Iris pigment epithelial cell (primary cell): ENCODE measurements at regions not wholly inside any gene's neighbourhood (a gene's known extent, or its start where the extent isn't known, plus 50 kb on each side); places are given as distances from the start of the nearest gene placed in this dataset.

Source experiments
- DNase-seq: peaks from one replicate; pipeline ENCODE4 v3.0.0-alpha.2; 2011; ENCODE audit warnings: low read depth

- DNase-seq, result no peak
These were observed 484.8 kb upstream of the GRIA1 start for GRCh38 chr5:153005711-153006110.

DNA sequence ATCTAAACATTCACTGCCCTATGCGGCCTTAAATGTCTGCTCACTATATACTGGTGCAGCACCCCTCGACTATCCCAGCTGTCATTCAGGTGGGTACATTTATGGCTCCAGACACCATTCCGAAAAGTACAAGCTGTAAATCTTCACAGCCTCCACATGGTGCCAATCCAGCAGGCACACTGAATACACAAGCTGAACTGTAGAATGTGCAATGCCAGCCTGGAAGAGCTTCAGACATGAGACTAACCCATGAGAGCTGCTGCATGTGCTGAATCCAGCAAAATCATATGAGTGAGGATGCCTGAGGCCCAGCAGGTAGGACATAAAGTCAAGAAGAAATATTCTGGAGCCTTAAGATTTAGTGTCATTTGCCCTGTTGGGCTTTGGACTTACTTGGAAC is 483.8 kb upstream of the GRIA1 start:
- DNase-seq, result no peak

DNA sequence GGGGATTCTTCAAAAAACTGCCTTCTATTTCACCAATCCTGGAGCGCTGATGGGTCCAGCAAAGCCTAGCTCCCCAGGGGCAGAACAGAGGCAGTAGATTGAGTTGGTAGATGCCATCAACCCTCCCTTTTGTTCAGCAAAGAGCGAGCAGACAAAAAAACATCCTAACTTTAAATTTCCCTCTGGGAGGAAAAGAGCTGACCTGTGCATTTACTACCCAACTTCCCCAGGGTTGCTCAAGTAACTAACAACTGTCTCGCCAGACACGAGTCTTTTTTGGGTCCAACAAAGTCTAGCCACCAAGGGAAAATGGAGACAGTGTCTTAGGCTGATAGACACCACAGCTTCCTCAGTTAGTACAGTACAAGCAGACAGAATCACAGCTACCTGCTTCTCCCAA is 476.3 kb upstream of the GRIA1 start:
- no peak for DNase-seq

GRCh38 chr5:153018121-153018520 is 472.3 kb upstream of the GRIA1 start:
- no peak for DNase-seq

- no peak for DNase-seq
These were observed 459.4 kb upstream of the GRIA1 start for GRCh38 chr5:153030755-153031725.

DNA sequence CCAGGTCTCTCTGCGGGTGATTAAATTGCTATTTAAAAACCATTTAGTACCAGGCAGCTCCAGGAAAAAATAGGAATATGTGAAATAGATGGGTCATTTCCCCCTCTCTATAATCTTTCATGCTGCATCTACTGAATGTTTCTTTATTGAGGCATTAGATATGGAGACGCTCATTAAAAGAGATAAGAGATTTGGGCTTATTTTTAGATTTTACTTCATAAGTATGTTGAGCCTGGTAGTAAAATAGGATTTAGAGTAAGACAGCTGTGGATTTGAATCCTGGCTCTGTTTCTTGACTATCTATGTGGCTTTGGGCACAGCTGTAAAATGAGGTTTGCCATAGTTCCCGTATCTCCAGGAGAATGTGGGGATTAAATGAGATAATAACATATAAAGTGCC is 451.0 kb upstream of the GRIA1 start:
- no peak for DNase-seq

DNA sequence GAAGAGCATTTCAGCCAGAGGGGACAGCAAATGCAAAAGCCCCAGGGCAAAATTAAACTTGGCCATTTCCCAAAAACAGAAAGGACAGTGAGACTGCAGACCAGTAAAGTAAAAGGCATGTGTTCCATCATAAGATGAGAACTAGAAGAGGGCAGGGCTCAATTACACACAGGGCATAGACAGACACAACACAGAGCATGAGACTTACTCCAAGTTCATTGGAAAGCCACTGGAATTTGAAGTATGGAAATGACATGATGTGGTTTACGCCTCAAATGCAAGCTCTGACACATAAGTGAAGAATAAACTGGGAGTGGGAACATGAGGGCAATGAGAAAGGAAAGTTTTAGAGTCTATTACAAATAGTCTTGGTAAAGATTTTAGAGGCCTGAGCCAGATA is 446.6 kb upstream of the GRIA1 start:
- peak; percentile 3 for DNase-seq

- no peak for DNase-seq
These were observed 439.8 kb upstream of the GRIA1 start for GRCh38 chr5:153050496-153051179.

DNA sequence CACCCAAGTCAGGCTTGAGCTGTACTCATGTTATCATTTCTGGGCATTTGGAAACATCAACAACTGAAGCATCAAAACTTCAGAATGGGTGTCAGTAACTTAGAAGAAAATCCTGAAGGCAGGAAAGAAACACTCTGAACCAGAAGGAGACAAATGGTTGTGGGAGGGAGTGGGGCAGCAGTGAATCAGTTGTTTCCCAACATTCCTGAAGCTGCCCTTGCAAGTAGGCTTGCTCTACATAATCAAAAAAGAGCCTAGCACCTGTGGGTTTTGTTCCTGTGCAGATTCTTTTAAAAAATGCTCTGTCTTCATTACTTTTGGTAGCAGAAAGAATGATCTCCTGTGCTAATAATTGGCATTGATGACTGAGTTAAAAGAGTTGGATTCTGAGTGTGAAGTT is 424.2 kb upstream of the GRIA1 start:
- DNase-seq, result no peak

- DNase-seq, result no peak
These were observed 422.6 kb upstream of the GRIA1 start for GRCh38 chr5:153067869-153068268.

GRCh38 chr5:153079396-153079795 is 411.1 kb upstream of the GRIA1 start:
- no peak for DNase-seq

GRCh38 chr5:153080940-153081339 is 409.5 kb upstream of the GRIA1 start:
- DNase-seq, result no peak

- DNase-seq, result no peak
These were observed 409.1 kb upstream of the GRIA1 start for GRCh38 chr5:153081385-153081784.

GRCh38 chr5:153084511-153084910 is 406.0 kb upstream of the GRIA1 start:
- DNase-seq, result no peak

GRCh38 chr5:153086486-153086885 is 404.0 kb upstream of the GRIA1 start:
- no peak for DNase-seq

- DNase-seq, result no peak
These were observed 401.9 kb upstream of the GRIA1 start for GRCh38 chr5:153088538-153088937.

DNA sequence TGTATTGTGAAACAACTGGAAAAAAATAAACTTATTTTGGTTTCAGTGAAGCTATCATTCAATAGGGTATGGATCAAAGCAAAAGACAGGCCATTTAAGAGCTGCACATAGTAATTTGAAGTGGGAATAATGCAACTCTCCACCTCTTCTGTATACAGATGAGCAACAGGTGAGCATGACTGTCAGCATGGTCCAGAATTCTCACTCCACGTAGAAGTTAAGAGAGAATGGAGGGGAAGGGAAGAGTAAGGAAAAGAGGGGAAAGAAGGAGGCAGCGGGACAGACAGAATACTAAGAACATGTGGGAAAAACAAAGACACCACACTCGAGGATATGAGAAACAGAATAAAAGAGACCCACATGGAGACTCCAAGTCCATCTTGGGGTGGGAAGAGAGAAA is 396.1 kb upstream of the GRIA1 start:
- no peak for DNase-seq

DNA sequence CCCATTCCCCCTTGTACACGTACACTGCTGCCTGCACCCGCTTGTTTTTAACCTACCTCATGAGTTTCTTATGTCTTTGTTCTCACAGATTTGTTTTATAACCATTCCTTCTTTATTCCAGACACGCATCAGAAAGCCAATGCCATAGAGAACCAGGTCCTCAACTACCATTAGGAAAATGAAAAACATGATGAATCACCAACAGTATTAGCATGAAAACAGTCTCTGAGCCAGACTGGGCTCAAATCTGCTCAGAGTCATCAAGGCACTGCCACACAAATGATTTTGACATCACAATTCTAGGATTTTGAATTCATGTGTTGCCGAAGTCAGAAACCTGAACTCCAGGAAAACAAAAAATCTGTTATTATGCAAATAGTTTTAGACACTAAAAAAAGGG is 394.1 kb upstream of the GRIA1 start:
- DNase-seq, result no peak

DNA sequence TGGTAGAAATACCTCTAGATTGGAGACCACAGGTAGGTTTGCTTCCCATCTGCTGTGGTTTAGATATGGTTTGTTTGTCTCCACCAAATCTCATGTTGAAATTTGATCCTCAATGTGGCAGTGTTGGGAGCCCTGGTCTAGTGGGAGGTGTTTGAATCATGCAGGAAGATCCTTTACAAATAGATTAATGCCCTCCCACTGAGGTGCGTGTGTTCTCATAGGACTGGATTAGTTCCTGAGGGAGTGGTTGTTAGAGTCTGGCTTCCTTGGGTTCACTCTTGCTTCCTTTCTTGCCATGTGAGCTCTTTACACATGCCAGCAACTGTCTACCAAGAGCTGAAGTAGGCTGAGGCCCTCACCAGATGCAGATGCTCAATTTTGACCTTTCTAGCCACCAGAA is 391.1 kb upstream of the GRIA1 start:
- no peak for DNase-seq

GRCh38 chr5:153101235-153102180 is 389.0 kb upstream of the GRIA1 start:
- DNase-seq, result no peak

DNA sequence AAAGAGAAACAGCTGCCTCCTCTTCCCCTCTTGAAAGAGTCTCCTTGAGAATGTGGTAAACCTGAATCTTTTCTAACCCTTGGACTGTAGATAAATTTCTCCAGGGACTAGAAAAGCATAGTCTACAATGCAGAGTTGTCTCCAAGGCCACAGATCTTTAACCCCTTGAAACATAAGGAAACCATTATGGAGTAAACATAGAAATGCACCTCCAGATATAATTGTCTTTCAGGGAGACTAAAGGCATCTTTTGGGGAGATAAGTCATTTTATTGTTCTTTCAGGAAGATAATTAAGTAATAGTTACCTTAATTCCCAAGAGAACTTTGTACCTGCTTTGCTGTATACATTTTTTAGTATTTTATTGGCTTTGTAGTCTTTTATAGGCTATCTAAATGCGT is 373.6 kb upstream of the GRIA1 start:
- no peak for DNase-seq

DNA sequence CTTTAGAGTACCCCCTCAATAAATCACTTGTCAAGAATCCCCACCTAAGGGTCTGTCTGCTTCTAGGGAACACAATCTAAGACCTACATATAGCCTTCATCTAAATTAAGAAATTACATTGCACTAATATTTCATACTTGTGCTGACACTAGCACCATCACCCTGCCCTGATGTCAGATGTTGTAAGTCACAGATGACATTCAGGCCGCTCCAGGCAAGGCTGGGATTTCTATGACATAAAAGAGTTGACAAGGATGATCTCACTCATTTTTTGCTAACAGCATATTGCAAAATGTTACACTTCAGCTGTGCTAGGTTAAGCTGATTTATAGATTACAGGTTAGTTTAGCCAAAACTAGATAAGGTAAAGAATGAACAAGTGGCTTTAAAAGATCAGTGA is 372.5 kb upstream of the GRIA1 start:
- no peak for DNase-seq
